HG03565 (cell line): ENCODE measurements at regions not wholly inside any gene's neighbourhood (a gene's known extent, or its start where the extent isn't known, plus 50 kb on each side); places are given as distances from the start of the nearest gene placed in this dataset.
"Not testable (repeated sequence)": the region's sequence is repeated elsewhere in the genome, so short reads cannot be mapped to it uniquely, and the experiment has no call there.

Experiments
- ATAC-seq: cut with Tn5 transposase; IDR thresholded peaks from one replicate; pipeline ENCODE4 v1.9.1; 2021; ENCODE audit warnings: mild to moderate bottlenecking, moderate library complexity; ENCODE audit not compliant: unreplicated experiment

GRCh38 chr1:148432318-148432717, 50.8 kb downstream of the PPIAL4G start:
- ATAC-seq, result not testable (repeated sequence)

GRCh38 chr1:148429856-148430255, 53.2 kb downstream of the PPIAL4G start:
- not testable (repeated sequence) for ATAC-seq

DNA sequence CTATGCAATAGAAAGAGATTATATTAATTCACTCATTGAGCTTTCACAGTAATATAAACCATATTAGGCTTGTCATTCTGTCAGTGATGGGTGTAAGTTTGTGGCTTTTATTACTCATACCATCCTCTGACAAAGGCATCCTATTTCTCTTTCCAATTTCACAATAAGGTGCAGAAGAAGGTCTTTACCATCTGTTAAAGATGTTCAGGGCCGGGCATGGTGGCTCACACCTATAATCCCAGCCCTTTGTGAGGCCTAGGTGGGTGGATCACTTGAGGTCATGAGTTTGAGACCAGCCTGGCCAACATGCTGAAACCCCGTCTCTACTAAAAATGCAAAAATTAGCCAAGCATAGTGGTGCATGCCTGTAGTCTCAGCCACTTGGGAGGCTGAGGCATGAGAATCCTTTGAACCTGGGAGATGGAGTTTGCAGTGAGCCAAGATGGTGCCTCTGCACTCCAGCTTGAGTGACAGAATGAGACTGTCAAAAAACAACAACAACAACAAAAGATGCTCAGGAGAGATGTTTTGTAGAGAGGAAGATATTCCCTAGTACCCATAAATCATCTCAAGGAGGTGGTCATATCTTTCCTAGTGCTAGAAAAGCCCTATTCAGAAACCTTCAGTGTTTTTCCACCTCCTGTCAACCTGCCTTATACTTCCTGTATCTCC, 56.0 kb downstream of the PPIAL4G start:
- ATAC-seq, result not testable (repeated sequence)

DNA sequence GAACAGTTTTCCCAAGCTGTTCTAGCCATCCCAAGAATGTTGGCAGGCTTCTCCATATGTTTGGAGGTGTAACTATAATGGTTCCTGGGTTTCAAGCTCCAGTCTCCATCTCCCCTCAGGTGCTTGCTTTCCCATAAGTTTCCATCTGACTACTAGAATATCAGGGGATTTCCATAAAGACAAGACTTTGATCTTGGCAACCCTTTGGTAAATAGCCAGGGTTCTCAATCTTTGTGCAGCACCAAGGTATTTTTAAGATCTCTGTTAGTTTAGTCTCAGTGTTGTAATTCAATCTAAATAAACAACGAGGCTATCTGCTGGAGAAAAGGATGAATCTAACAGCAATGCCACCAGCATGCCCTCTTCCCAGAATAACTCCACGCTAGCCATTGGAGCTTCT, 56.7 kb downstream of the PPIAL4G start:
- not testable (repeated sequence) for ATAC-seq

- ATAC-seq, result not testable (repeated sequence)
Measured at GRCh38 chr1:148424143-148425003, 58.7 kb downstream of the PPIAL4G start.

DNA sequence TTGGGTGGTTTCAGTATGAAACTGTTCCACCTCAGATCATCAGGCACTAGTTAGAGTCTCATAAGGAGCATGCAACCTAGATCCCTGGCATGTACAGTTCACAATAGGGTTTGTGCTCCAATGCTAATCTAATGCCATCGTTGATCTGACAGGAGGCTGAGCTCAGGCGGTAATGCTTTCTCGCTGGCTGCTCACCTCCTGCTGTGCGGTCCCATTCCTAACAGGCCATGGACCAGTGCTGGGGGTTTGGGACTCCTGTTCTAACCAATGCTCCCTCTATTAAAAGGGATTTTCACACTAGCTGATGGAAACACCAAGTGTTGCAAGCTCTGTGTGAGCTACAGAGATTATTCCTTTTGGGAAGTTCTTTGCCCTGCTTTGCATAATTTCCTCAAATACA, 60.2 kb downstream of the PPIAL4G start:
- ATAC-seq, result not testable (repeated sequence)

DNA sequence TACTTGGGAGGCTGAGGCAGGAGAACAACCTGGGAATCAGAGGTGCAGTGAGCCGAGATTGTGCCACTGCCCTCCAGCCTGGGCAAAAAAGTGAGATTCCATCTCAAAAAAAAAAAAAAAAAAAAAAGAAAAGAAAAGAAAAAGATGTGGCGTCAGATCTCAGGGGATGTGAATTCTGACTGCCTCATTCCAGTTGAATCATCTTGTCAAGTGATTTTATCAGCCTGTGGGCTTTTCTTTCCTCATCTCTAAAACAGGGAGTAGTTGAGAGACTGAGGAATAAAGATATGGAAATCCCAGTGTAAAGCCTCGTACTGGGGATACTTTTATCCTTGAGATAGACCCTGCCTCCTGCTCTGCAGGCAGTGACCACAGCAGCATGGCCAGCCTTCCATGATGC, 65.9 kb downstream of the PPIAL4G start:
- not testable (repeated sequence) for ATAC-seq

GRCh38 chr1:148413385-148413784, 69.7 kb downstream of the PPIAL4G start:
- not testable (repeated sequence) for ATAC-seq

DNA sequence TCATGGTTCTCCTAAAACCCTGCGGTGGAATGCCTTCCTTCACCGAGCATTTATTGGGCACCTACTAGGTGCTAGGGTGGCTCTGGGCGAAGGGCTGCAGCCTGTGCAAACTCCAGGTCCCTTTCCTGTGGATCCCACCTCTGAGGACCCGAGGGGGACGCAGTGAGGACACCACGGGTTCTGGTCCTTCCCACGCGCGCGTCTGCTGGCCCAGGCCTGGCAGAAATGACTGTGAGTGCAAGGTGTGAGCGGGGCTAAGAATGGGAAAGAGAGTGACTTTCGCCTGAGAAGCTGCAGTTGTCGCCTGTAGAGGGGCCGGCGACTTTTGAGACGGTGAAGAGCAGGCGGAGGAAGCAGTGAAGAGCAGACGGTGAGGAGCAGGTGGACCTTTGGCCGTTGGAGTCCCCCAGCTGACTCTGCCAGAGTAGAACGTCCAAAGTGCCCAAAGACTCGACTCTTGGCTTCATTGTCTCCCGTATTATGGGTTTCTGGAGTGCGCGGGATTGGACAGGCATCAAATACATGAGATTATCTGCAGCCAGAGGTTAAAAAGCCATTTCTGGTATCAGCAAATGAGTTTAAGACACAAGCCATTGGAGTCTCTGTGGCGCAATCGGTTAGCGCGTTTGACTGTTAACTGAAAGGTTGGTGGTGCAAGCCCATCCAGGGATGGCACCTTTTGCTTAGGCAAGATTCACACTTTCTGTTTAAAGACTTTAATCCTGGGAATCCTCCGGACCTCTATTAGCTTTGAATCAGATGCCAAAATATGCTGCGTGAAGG, 78.1 kb downstream of the PPIAL4G start:
- ATAC-seq, result not testable (repeated sequence)

DNA sequence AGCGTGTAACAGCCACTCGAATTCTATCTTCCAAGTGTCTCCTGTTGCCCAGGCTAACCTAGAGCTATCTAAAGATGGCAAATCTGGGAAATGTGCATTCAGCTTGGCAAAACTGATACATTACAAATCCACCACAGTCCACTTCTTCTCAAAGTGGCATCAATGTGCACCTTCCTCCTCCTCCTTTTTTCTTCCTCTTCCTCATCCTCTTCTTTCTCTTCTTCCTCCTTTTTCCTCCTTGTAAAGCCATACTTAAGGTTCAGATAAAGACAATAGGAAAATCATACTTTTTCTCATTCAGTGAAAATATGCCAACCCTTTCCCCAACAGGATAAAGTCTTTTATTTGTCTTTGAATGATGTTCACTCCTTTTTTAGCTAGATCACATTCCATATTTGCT, 79.2 kb downstream of the PPIAL4G start:
- ATAC-seq, result not testable (repeated sequence)

GRCh38 chr1:148403085-148403456, 80.0 kb downstream of the PPIAL4G start:
- not testable (repeated sequence) for ATAC-seq

- ATAC-seq, result peak; percentile 85
Measured at GRCh38 chr1:148402152-148403084, 80.7 kb downstream of the PPIAL4G start.

GRCh38 chr1:148397516-148397915, 85.6 kb downstream of the PPIAL4G start:
- not testable (repeated sequence) for ATAC-seq

GRCh38 chr1:148392505-148392904, 90.6 kb downstream of the PPIAL4G start:
- not testable (repeated sequence) for ATAC-seq

GRCh38 chr1:148391323-148391722, 91.8 kb downstream of the PPIAL4G start:
- not testable (repeated sequence) for ATAC-seq

DNA sequence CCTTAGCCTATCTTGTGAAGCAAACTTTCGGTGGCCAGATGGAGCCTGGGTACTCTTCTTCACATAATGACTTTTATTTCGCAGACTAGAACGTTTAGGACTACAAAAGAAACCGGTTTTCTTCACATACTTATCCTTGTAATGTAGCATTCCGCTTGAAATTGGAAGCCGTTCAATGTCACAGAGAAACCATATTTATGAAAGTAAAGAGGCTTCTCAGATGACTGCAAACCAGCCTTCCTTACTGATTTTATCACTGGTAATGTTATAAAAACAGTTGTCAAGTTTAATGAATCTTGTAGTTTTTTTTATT, 94.1 kb downstream of the PPIAL4G start:
- no peak for ATAC-seq

DNA sequence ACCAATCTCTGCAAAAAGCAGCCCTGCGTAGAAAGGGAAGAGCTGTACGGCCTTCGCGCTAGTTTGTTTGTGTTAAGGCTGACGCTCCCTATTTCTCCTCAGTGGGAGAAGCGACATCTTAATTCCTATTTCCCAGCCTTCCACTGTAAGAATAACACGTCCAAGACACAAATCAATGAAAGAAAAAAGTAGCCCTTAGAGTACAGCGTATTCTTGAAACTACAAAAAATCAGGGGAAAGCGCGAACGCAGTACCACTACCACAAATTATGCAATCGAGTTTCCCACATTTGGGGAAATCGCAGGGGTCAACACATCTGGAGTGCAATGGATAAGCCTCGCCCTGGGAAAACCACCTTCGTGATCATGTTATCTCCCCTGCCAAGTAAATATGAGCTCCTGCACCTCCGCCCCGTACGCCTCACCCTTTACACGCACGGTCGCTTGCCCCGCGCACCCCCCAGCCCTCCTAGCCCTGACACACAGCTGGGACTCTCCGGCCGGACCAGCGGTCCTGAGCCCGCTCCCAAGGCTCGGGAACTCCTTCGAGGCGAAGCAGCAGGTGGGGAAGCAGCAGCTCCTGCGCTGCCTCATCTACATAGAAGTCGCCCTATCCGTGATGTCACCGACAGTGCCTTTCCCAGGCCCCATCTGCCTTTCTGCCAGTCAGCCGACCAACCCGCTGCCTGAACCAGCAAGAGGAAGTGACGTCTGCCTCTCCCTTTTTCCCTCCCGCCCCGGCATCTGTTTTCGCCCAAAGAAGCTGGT, 94.7 kb downstream of the PPIAL4G start:
- ATAC-seq, result peak; percentile 67

- not testable (repeated sequence) for ATAC-seq
Measured at GRCh38 chr1:148387949-148388259, 95.2 kb downstream of the PPIAL4G start.

DNA sequence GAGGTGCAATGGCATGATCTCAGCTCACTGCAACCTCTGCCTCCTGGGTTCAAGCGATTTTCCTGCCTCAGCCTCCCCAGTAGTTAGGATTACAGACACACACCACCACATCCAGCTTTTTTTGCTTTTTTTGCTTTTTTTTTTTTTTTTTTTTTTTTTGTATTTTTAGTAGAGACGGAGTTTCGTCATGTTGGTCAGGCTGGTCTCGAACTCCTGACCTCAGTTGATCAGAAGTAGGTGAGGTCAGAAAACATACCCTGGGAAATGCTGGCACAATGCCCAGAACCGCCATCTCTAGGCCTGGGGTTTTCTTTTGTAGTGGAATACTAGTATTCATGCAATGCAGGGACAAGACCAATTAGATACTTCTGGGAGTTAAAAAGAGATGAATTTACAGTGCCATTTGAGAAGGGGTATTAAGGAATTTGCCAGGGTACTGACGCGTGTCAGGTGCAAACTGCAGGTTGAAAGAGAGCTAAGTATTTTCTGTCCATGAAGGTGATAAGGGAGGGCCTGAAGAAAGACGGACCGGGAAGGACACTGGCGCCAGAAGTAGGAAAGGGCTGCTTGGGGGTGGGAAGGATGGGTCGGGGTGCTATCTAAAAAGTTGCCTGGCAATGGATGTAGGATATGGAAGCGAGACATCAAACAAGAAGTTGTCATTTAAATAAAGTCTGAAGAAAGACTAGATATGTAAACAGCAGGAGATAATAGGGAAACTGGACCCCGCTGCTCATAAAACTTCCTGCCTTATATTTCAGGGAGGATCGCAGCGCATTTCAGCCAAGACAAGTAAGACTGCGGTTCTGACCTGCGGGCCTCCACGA, 95.8 kb downstream of the PPIAL4G start:
- ATAC-seq, result not testable (repeated sequence)
